HL-60 (cell line): ENCODE measurements at regions not wholly inside any gene's neighbourhood (a gene's known extent, or its start where the extent isn't known, plus 50 kb on each side); places are given as distances from the start of the nearest gene placed in this dataset.
"Not testable (repeated sequence)": the region's sequence is repeated elsewhere in the genome, so short reads cannot be mapped to it uniquely, and the experiment has no call there.

Source experiments
- DNase-seq, 2 experiments: peaks; one replicate each; pipeline ENCODE4 v3.0.0-alpha.2; 2010 to 2020; ENCODE audit warnings: low read depth in 1 of 2, low spot score in 1 of 2
- H3K27ac ChIP-seq: fragments of 250-450 bp; sonication (Bioruptor Pico); replicated peaks from 2 replicates; pipeline ENCODE4 v1.5.1; 2020; ENCODE audit warnings: mild to moderate bottlenecking, moderate library complexity
- H3K27me3 ChIP-seq: fragments of 250-450 bp; sonication (Bioruptor Pico); 2 replicates; pipeline ENCODE4 v1.5.1; 2021; ENCODE audit warnings: mild to moderate bottlenecking, moderate library complexity; ENCODE audit not compliant: insufficient read depth, poor library complexity, severe bottlenecking
- H3K4me3 ChIP-seq: replicated peaks from 2 replicates; pipeline ENCODE4 v1.5.1; 2011; ENCODE audit warnings: mild to moderate bottlenecking, control low read depth, low read length; ENCODE audit not compliant: insufficient read depth
- CTCF ChIP-seq: IDR thresholded peaks from one replicate; pipeline ENCODE4 v1.5.1; 2011; ENCODE audit warnings: low read length, control low read depth, inconsistent platforms; ENCODE audit not compliant: insufficient read depth
- GABPA ChIP-seq: IDR thresholded peaks from 2 replicates; pipeline ENCODE4 v1.6.1; 2012; ENCODE audit warnings: low read depth
- POLR2AphosphoS5 ChIP-seq: IDR thresholded peaks from 2 replicates; pipeline ENCODE4 v1.6.1; 2012; ENCODE audit warnings: low read depth
- REST ChIP-seq: IDR thresholded peaks from 2 replicates; pipeline ENCODE4 v1.6.1; 2012; ENCODE audit warnings: low read depth; ENCODE audit not compliant: insufficient replicate concordance
- SPI1 ChIP-seq: IDR thresholded peaks from 2 replicates; pipeline ENCODE4 v1.6.1; 2012; ENCODE audit warnings: low read depth, mild to moderate bottlenecking, borderline replicate concordance

- no peak for TF ChIP-seq REST
- no peak for TF ChIP-seq POLR2AphosphoS5
- no peak for TF ChIP-seq CTCF
- no peak for TF ChIP-seq SPI1
- no peak for TF ChIP-seq GABPA
- no peak for DNase-seq
- no peaks in the 10 kb centered on the region for H3K27me3 ChIP-seq
Measured at GRCh38 chr2:103196802-103197201, 435.0 kb downstream of the TMEM182 start.

GRCh38 chr2:103200774-103201173 is 438.9 kb downstream of the TMEM182 start:
- H3K27ac ChIP-seq, DNase-seq, H3K4me3 ChIP-seq, H3K27me3 ChIP-seq: not testable (repeated sequence)

More at GRCh38 chr2:103196802-103197201, 435.0 kb downstream of the TMEM182 start:
- Histone ChIP-seq H3K4me3 (no peak overlapping the region), H3K27ac (no peak overlapping the region)

GRCh38 chr2:103208916-103209315 is 447.1 kb downstream of the TMEM182 start:
- Histone ChIP-seq H3K4me3 (no peak overlapping the region), H3K27me3 (no peaks in the 10 kb centered on the region), H3K27ac (no peak overlapping the region)
- no peak for TF ChIP-seq GABPA
- no peak for TF ChIP-seq POLR2AphosphoS5
- TF ChIP-seq SPI1: no peak
- TF ChIP-seq CTCF: no peak
- TF ChIP-seq REST: no peak
- no peak for DNase-seq

GRCh38 chr2:103213028-103213542 is 451.3 kb downstream of the TMEM182 start:
- H3K27ac ChIP-seq: no peak overlapping the region
- no peak for TF ChIP-seq CTCF
- TF ChIP-seq GABPA: no peak
- no peak for TF ChIP-seq POLR2AphosphoS5
- TF ChIP-seq REST: no peak
- TF ChIP-seq SPI1: no peak
- H3K4me3 ChIP-seq: no peak overlapping the region
- DNase-seq: no peak
- H3K27me3 ChIP-seq: no peaks in the 10 kb centered on the region
